ENCODE measurements at regions not wholly inside any gene's neighbourhood (a gene's known extent, or its start where the extent isn't known, plus 50 kb on each side); places are given as distances from the start of the nearest gene placed in this dataset.
A peak's percentile ranks its signal among the peaks of the same experiment; 100 is the strongest.

- DNase-seq: no peak
Observed at GRCh38 chr11:113555071-113555619, 79.9 kb upstream of the DRD2 start.

GRCh38 chr11:113554526-113554925, 79.3 kb upstream of the DRD2 start:
- no peak for DNase-seq

GRCh38 chr11:113553915-113554314, 78.7 kb upstream of the DRD2 start:
- DNase-seq: no peak

GRCh38 chr11:113553235-113553634, 78.0 kb upstream of the DRD2 start:
- no peak for DNase-seq

GRCh38 chr11:113552271-113552670, 77.1 kb upstream of the DRD2 start:
- DNase-seq: no peak

- DNase-seq: no peak
Observed at GRCh38 chr11:113551645-113552044, 76.4 kb upstream of the DRD2 start.

GRCh38 chr11:113549611-113550578, 74.7 kb upstream of the DRD2 start:
- no peak for DNase-seq

GRCh38 chr11:113549061-113549460, 73.9 kb upstream of the DRD2 start:
- DNase-seq: no peak

GRCh38 chr11:113547739-113548138, 72.5 kb upstream of the DRD2 start:
- DNase-seq: no peak

- DNase-seq: no peak
Observed at GRCh38 chr11:113546757-113547507, 71.7 kb upstream of the DRD2 start.

GRCh38 chr11:113542420-113542819, 67.2 kb upstream of the DRD2 start:
- DNase-seq: no peak

- no peak for DNase-seq
Observed at GRCh38 chr11:113540416-113541330, 65.5 kb upstream of the DRD2 start.

- no peak for DNase-seq
Observed at GRCh38 chr11:113538451-113539412, 63.5 kb upstream of the DRD2 start.

- no peak for DNase-seq
Observed at GRCh38 chr11:113534625-113535024, 59.4 kb upstream of the DRD2 start.

GRCh38 chr11:113533425-113533698, 58.2 kb upstream of the DRD2 start:
- DNase-seq: no peak

- DNase-seq: peak in 51 of 58 donors; percentile 8 to 81 (median 37)
Observed at GRCh38 chr11:113532697-113533424, 57.7 kb upstream of the DRD2 start.

- no peak for DNase-seq
Observed at GRCh38 chr11:113531575-113532451, 56.6 kb upstream of the DRD2 start.

GRCh38 chr11:113531083-113531482, 55.9 kb upstream of the DRD2 start:
- DNase-seq: no peak
